ENCODE measurements at regions not wholly inside any gene's neighbourhood (a gene's known extent, or its start where the extent isn't known, plus 50 kb on each side); places are given as distances from the start of the nearest gene placed in this dataset.

GRCh38 chr5:2018390-2018724 is 135.6 kb upstream of the IRX4 start:
- Histone ChIP-seq H3K4me3 (no peak overlapping the region), H3K27me3 (replicated peaks in 1 of 7) (peaks cover 0 to 50% (median 0%) of the 10 kb centered on the region in 7 donors), H3K4me1 (no peaks in the 10 kb centered on the region), H3K36me3 (no peaks in the 10 kb centered on the region), H3K27ac (no peak overlapping the region), H3K9me3 (no peaks in the 10 kb centered on the region)
- no peak for DNase-seq
- intact Hi-C loops (cut with DNase I; ENCODE audit: low total_unique reads), result no loop called here
- WGBS, 5 donors, result 72 to 90% (median 77%) methylated on average over 6 of the region's 6 CpGs
- TF ChIP-seq POLR2AphosphoS5 (IDR thresholded peaks at IDR 0.05), result no peak
- TF ChIP-seq POLR2A (IDR thresholded peaks at IDR 0.05), result no peak
- TF ChIP-seq, protein P1, sequence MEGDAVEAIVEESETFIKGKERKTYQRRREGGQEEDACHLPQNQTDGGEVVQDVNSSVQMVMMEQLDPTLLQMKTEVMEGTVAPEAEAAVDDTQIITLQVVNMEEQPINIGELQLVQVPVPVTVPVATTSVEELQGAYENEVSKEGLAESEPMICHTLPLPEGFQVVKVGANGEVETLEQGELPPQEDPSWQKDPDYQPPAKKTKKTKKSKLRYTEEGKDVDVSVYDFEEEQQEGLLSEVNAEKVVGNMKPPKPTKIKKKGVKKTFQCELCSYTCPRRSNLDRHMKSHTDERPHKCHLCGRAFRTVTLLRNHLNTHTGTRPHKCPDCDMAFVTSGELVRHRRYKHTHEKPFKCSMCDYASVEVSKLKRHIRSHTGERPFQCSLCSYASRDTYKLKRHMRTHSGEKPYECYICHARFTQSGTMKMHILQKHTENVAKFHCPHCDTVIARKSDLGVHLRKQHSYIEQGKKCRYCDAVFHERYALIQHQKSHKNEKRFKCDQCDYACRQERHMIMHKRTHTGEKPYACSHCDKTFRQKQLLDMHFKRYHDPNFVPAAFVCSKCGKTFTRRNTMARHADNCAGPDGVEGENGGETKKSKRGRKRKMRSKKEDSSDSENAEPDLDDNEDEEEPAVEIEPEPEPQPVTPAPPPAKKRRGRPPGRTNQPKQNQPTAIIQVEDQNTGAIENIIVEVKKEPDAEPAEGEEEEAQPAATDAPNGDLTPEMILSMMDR (IDR thresholded peaks at IDR 0.05 in 8 of 11, conservative IDR thresholded peaks at IDR 0.05 in 3 of 11), result no peak

- H3K27ac ChIP-seq, result no peak overlapping the region
- no peaks in the 10 kb centered on the region for H3K4me1 ChIP-seq
- intact Hi-C loops (cut with DNase I; ENCODE audit: low total_unique reads), result no loop called here
- H3K36me3 ChIP-seq, result no peaks in the 10 kb centered on the region
- no peaks in the 10 kb centered on the region for H3K9me3 ChIP-seq
- H3K27me3 ChIP-seq (replicated peaks in 1 of 7), result peaks cover 0 to 50% (median 0%) of the 10 kb centered on the region in 7 donors
- H3K4me3 ChIP-seq, result no peak overlapping the region
- WGBS, 5 donors, result 78 to 80% (median 79%) methylated on average over 20 of the region's 20 CpGs
- DNase-seq, result no peak
- TF ChIP-seq POLR2AphosphoS5 (IDR thresholded peaks at IDR 0.05) (no peak), POLR2A (IDR thresholded peaks at IDR 0.05) (no peak)
- TF ChIP-seq, protein P1 (IDR thresholded peaks at IDR 0.05 in 8 of 11, conservative IDR thresholded peaks at IDR 0.05 in 3 of 11), result peak in 4 of 11 experiments; percentile 15 to 42 (median 37)
These were observed 135.0 kb upstream of the IRX4 start for GRCh38 chr5:2017540-2018389.

GRCh38 chr5:2015961-2016360 is 133.2 kb upstream of the IRX4 start:
- no peaks in the 10 kb centered on the region for H3K36me3 ChIP-seq
- H3K4me3 ChIP-seq, result no peak overlapping the region
- intact Hi-C loops (cut with DNase I; ENCODE audit: low total_unique reads), result no loop called here
- 61 to 73% (median 64%) methylated on average over 8 of the region's 8 CpGs for WGBS, 5 donors
- H3K4me1 ChIP-seq, result no peaks in the 10 kb centered on the region
- peaks cover 0 to 49% (median 0%) of the 10 kb centered on the region in 7 donors for H3K27me3 ChIP-seq (replicated peaks in 1 of 7)
- TF ChIP-seq, protein P1 (IDR thresholded peaks at IDR 0.05 in 8 of 11, conservative IDR thresholded peaks at IDR 0.05 in 3 of 11), result no peak
- TF ChIP-seq POLR2AphosphoS5 (IDR thresholded peaks at IDR 0.05), result no peak
- no peak for TF ChIP-seq POLR2A (IDR thresholded peaks at IDR 0.05)
- no peak for DNase-seq
- no peak overlapping the region for H3K27ac ChIP-seq
- H3K9me3 ChIP-seq, result no peaks in the 10 kb centered on the region

DNA sequence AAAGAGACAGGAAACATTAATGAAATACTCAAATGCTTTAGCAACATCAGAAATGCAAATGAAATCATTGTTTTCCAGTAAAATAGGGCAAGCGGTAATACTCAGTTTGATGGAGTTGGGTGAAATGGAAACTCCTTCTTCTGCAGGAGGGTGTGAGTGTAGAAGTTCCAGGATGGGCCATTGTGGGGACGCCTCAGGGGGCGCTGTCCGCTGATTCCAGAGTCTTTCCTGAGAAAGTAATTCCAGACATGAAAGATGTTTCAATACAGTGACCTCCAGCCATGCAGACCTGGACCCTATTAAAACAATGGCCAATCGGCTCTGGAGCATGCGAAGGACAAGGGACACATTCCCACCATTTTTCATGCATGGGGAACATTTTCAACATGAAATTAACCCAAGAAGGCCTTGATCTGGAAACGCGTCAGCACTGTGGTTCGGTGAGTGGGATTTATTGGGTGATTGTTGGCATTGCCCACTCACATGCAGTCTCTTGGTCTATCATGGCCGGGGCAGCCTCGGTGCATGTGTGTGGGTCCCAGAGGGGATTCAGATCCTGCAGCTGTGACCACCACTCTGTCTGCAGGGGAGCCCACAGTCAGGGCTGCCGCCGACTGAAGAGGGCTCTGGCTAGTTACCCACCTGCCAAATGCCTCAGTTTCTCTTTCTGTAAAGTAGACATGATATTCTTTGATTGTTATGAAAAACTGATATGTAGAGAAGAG is 132.6 kb upstream of the IRX4 start:
- TF ChIP-seq POLR2AphosphoS5 (IDR thresholded peaks at IDR 0.05), result no peak
- TF ChIP-seq, protein P1 (IDR thresholded peaks at IDR 0.05 in 8 of 11, conservative IDR thresholded peaks at IDR 0.05 in 3 of 11), result no peak
- no peak for TF ChIP-seq POLR2A (IDR thresholded peaks at IDR 0.05)
- Histone ChIP-seq H3K9me3 (no peaks in the 10 kb centered on the region), H3K4me3 (no peak overlapping the region), H3K27me3 (replicated peaks in 1 of 7) (peaks cover 0 to 56% (median 3%) of the 10 kb centered on the region in 7 donors), H3K36me3 (no peaks in the 10 kb centered on the region), H3K27ac (no peak overlapping the region), H3K4me1 (no peaks in the 10 kb centered on the region)
- WGBS, 5 donors, result 73 to 81% (median 79%) methylated on average over 12 to 13 of the region's 13 CpGs
- DNase-seq, result no peak
- intact Hi-C loops (cut with DNase I; ENCODE audit: low total_unique reads), result no loop called here

Measured in spleen (tissue), 11 donors.